HG03571 (cell line): ENCODE measurements at regions not wholly inside any gene's neighbourhood (a gene's known extent, or its start where the extent isn't known, plus 50 kb on each side); places are given as distances from the start of the nearest gene placed in this dataset.
"Not testable (repeated sequence)": the region's sequence is repeated elsewhere in the genome, so short reads cannot be mapped to it uniquely, and the experiment has no call there.

Source experiments
- ATAC-seq: cut with Tn5 transposase; IDR thresholded peaks from one replicate; pipeline ENCODE4 v1.9.1; 2021; ENCODE audit not compliant: unreplicated experiment

GRCh38 chr9:26789959-26790358, 102.6 kb downstream of the CAAP1 start:
- ATAC-seq = no peak

GRCh38 chr9:26786564-26786963, 106.0 kb downstream of the CAAP1 start:
- ATAC-seq = no peak

GRCh38 chr9:26782899-26783298, 109.7 kb downstream of the CAAP1 start:
- ATAC-seq = no peak

- no peak for ATAC-seq
Observed at GRCh38 chr9:26781906-26782305, 110.7 kb downstream of the CAAP1 start.

GRCh38 chr9:26780307-26780706, 112.3 kb downstream of the CAAP1 start:
- ATAC-seq = not testable (repeated sequence)

- ATAC-seq = no peak
Observed at GRCh38 chr9:26779062-26779461, 113.5 kb downstream of the CAAP1 start.

GRCh38 chr9:26775391-26775790, 117.2 kb downstream of the CAAP1 start:
- no peak for ATAC-seq

- ATAC-seq = no peak
Observed at GRCh38 chr9:26773056-26773455, 119.5 kb downstream of the CAAP1 start.

GRCh38 chr9:26770821-26771220, 121.8 kb downstream of the CAAP1 start:
- no peak for ATAC-seq

GRCh38 chr9:26768145-26768544, 124.5 kb downstream of the CAAP1 start:
- no peak for ATAC-seq

GRCh38 chr9:26760675-26761074, 131.9 kb downstream of the CAAP1 start:
- no peak for ATAC-seq

- no peak for ATAC-seq
Observed at GRCh38 chr9:26758655-26759054, 133.9 kb downstream of the CAAP1 start.

GRCh38 chr9:26756881-26757280, 135.7 kb downstream of the CAAP1 start:
- no peak for ATAC-seq

- ATAC-seq = no peak
Observed at GRCh38 chr9:26755476-26755875, 137.1 kb downstream of the CAAP1 start.

- ATAC-seq = no peak
Observed at GRCh38 chr9:26754509-26755164, 138.0 kb downstream of the CAAP1 start.

GRCh38 chr9:26753971-26754370, 138.6 kb downstream of the CAAP1 start:
- ATAC-seq = no peak

- ATAC-seq = no peak
Observed at GRCh38 chr9:26750162-26750561, 142.4 kb downstream of the CAAP1 start.

- ATAC-seq = no peak
Observed at GRCh38 chr9:26748449-26749058, 144.0 kb downstream of the CAAP1 start.

- no peak for ATAC-seq
Observed at GRCh38 chr9:26747611-26748010, 145.0 kb downstream of the CAAP1 start.

GRCh38 chr9:26746357-26747072, 146.1 kb downstream of the CAAP1 start:
- ATAC-seq = peak; percentile 82

- ATAC-seq = no peak
Observed at GRCh38 chr9:26745111-26745510, 147.5 kb downstream of the CAAP1 start.
